Liver (tissue), 8 donors: ENCODE measurements at regions not wholly inside any gene's neighbourhood (a gene's known extent, or its start where the extent isn't known, plus 50 kb on each side); places are given as distances from the start of the nearest gene placed in this dataset.

Experiments used
- DNase-seq: peaks from one replicate; pipeline ENCODE4 v3.0.0-alpha.2; 2017; ENCODE audit warnings: low spot score
- H3K27ac ChIP-seq, 2 donors: one replicate each; pipeline ENCODE4 v1.7.0; 2013; ENCODE audit warnings: inconsistent platforms in 2 of 2, low read length in 2 of 2, control low read depth in 1 of 2, low read depth in 1 of 2, mild to moderate bottlenecking in 1 of 2
- H3K27me3 ChIP-seq, 4 donors: one replicate each; pipeline versions ENCODE4 v1.6.1 to v1.7.0; 2013; ENCODE audit warnings: low read length in 3 of 4, inconsistent platforms in 1 of 4, mild to moderate bottlenecking in 1 of 4, moderate library complexity in 1 of 4; ENCODE audit not compliant: control insufficient read depth in 4 of 4, insufficient read depth in 4 of 4
- H3K36me3 ChIP-seq, 4 donors: one replicate each; pipeline versions ENCODE4 v1.6.1 to v1.7.0; 2013; ENCODE audit warnings: low read length in 3 of 4, mild to moderate bottlenecking in 3 of 4, low read depth in 1 of 4, moderate library complexity in 1 of 4; ENCODE audit not compliant: control insufficient read depth in 4 of 4, insufficient read depth in 3 of 4
- H3K4me1 ChIP-seq, 4 donors: one replicate each; pipeline versions ENCODE4 v1.6.1 to v1.7.0; 2013; ENCODE audit warnings: low read length in 3 of 4, mild to moderate bottlenecking in 3 of 4, moderate library complexity in 1 of 4; ENCODE audit not compliant: control insufficient read depth in 4 of 4, insufficient read depth in 4 of 4
- H3K4me3 ChIP-seq, 3 donors: one replicate each; pipeline versions ENCODE4 v1.6.1 to v1.7.0; 2013; ENCODE audit warnings: low read length in 3 of 3, control low read depth in 1 of 3, low read depth in 1 of 3, mild to moderate bottlenecking in 1 of 3
- H3K9ac ChIP-seq, 2 donors: one replicate each; pipeline ENCODE4 v1.7.0; 2013; ENCODE audit warnings: low read length in 2 of 2, mild to moderate bottlenecking in 2 of 2, moderate library complexity in 2 of 2, control low read depth in 1 of 2, low read depth in 1 of 2
- H3K9me3 ChIP-seq, 4 donors: one replicate each; pipeline versions ENCODE4 v1.6.1 to v1.7.0; 2013; ENCODE audit warnings: low read length in 3 of 4; ENCODE audit not compliant: control insufficient read depth in 4 of 4
- EGR1 ChIP-seq, 2 donors: IDR thresholded peaks; 2 replicates each; pipeline ENCODE4 v1.6.1; 2016 to 2018; ENCODE audit warnings: antibody characterized with exemption in 2 of 2, low read depth in 2 of 2
- FOXA2 ChIP-seq: IDR thresholded peaks from 2 replicates; pipeline ENCODE4 v1.6.1; 2016; ENCODE audit warnings: antibody characterized with exemption
- GABPA ChIP-seq, 2 donors: IDR thresholded peaks in 1 of 2; conservative IDR thresholded peaks in 1 of 2; 2 replicates each; pipeline ENCODE4 v1.6.1; 2016; ENCODE audit warnings: antibody characterized with exemption in 2 of 2, mild to moderate bottlenecking in 1 of 2, moderate library complexity in 1 of 2
- HNF4G ChIP-seq: IDR thresholded peaks from 2 replicates; pipeline ENCODE4 v1.6.1; 2016; ENCODE audit warnings: antibody characterized with exemption
- JUND ChIP-seq, 2 donors: IDR thresholded peaks; 2 replicates each; pipeline ENCODE4 v1.6.1; 2016; ENCODE audit warnings: antibody characterized with exemption in 2 of 2
- NR2F2 ChIP-seq: IDR thresholded peaks from 2 replicates; pipeline ENCODE4 v1.6.1; 2016; ENCODE audit warnings: antibody characterized with exemption
- RAD21 ChIP-seq, 2 donors: IDR thresholded peaks; 2 replicates each; pipeline ENCODE4 v1.6.1; 2016; ENCODE audit warnings: antibody characterized with exemption in 2 of 2, mild to moderate bottlenecking in 2 of 2
- RXRA ChIP-seq, 2 donors: IDR thresholded peaks; 2 replicates each; pipeline ENCODE4 v1.6.1; 2017 to 2018; ENCODE audit warnings: antibody characterized with exemption in 2 of 2, mild to moderate bottlenecking in 1 of 2
- SP1 ChIP-seq: IDR thresholded peaks from 2 replicates; pipeline ENCODE4 v1.6.1; 2018; ENCODE audit warnings: antibody characterized with exemption, mild to moderate bottlenecking
- TAF1 ChIP-seq: conservative IDR thresholded peaks from 2 replicates; pipeline ENCODE4 v1.6.1; 2016; ENCODE audit warnings: antibody characterized with exemption, mild to moderate bottlenecking
- YY1 ChIP-seq: IDR thresholded peaks from 2 replicates; pipeline ENCODE4 v1.6.1; 2016; ENCODE audit warnings: antibody characterized with exemption, mild to moderate bottlenecking
- WGBS: extraction: QIAGEN DNeasy Blood & Tissue Kit; methylation state at CpG from one replicate; pipeline ENCODE4 v1.1.7; 2013; 5-methylcytosine and 5-hydroxymethylcytosine counted together
- TF ChIP-seq, protein P1 (sequence below): IDR thresholded peaks from 2 replicates; pipeline ENCODE4 v1.6.1; 2016; ENCODE audit warnings: antibody characterized with exemption
- TF ChIP-seq, protein P2 (sequence below): IDR thresholded peaks from 2 replicates; pipeline ENCODE4 v1.6.1; 2016; ENCODE audit warnings: antibody characterized with exemption
- TF ChIP-seq, protein P3 (sequence below): IDR thresholded peaks from 2 replicates; pipeline ENCODE4 v1.6.1; 2016; ENCODE audit warnings: antibody characterized with exemption, mild to moderate bottlenecking
- TF ChIP-seq, protein P4 (sequence below): IDR thresholded peaks from 2 replicates; pipeline ENCODE4 v1.6.1; 2016; ENCODE audit warnings: antibody characterized with exemption
- TF ChIP-seq, protein P5 (sequence below): fragments of 150-350 bp; IDR thresholded peaks from 2 replicates; pipeline ENCODE4 v1.5.1; 2017; ENCODE audit warnings: improper control_type of control experiment, low read depth, low read length; ENCODE audit not compliant: missing input control
- donor health status: healthy.
- donor health status: healthy.
- donor health status: healthy.
- donor health status: healthy.
- donor health status: healthy.

DNA sequence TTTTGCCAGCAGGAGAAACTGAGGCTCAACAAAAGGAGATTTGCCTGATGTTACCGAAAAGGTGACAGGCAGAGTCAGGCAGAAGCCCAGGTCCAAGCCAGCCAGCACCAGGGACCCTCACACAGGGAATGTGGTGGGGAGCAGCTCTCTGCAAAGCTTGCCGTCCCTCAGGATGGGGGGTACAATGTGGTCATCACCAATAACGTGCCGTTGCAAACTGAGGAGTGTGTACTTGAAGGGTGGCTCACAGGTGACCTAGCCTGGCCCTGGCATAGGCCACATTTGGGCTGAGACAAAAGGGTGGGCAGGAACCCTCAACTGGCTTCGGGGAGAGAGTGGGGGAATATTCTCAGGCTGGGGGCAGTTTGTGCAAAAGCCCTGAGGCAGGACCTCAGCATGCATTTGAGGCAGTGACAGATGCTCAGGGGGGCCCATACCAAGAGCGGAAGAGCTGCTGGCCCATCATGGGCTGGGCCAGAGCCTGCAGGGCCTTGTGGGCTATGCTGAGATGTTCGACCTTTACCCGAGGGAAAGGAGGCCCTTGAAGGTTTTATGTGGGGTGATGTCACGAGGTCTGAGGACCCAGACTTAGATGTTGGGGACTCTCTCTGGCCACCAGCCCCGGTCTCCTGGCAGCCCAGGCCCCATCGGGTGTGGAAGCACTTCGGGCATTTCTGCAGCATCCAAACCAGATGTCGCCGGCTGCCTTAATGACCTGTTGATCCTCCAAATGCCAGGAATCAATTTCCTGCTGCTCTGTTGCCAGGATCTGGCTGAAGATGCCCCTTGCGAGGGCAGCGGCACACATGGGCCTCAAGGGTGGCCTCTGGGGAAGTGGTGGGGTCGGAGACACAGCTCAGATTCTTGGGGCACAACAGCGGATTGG is 57.4 kb upstream of the SHISAL1 start:
- H3K9ac ChIP-seq, result no peak overlapping the region
- WGBS, result 73% methylated on average over 18 of the region's 18 CpGs
- peaks cover 0 to 4% (median 2%) of the 10 kb centered on the region in 4 donors for H3K9me3 ChIP-seq
- no peaks in the 10 kb centered on the region for H3K4me1 ChIP-seq
- no peaks in the 10 kb centered on the region for H3K27me3 ChIP-seq
- TF ChIP-seq, protein P1, sequence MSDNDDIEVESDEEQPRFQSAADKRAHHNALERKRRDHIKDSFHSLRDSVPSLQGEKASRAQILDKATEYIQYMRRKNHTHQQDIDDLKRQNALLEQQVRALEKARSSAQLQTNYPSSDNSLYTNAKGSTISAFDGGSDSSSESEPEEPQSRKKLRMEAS, result no peak
- TF ChIP-seq, protein P2, sequence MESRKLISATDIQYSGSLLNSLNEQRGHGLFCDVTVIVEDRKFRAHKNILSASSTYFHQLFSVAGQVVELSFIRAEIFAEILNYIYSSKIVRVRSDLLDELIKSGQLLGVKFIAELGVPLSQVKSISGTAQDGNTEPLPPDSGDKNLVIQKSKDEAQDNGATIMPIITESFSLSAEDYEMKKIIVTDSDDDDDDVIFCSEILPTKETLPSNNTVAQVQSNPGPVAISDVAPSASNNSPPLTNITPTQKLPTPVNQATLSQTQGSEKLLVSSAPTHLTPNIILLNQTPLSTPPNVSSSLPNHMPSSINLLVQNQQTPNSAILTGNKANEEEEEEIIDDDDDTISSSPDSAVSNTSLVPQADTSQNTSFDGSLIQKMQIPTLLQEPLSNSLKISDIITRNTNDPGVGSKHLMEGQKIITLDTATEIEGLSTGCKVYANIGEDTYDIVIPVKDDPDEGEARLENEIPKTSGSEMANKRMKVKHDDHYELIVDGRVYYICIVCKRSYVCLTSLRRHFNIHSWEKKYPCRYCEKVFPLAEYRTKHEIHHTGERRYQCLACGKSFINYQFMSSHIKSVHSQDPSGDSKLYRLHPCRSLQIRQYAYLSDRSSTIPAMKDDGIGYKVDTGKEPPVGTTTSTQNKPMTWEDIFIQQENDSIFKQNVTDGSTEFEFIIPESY, result no peak
- TF ChIP-seq, protein P3, sequence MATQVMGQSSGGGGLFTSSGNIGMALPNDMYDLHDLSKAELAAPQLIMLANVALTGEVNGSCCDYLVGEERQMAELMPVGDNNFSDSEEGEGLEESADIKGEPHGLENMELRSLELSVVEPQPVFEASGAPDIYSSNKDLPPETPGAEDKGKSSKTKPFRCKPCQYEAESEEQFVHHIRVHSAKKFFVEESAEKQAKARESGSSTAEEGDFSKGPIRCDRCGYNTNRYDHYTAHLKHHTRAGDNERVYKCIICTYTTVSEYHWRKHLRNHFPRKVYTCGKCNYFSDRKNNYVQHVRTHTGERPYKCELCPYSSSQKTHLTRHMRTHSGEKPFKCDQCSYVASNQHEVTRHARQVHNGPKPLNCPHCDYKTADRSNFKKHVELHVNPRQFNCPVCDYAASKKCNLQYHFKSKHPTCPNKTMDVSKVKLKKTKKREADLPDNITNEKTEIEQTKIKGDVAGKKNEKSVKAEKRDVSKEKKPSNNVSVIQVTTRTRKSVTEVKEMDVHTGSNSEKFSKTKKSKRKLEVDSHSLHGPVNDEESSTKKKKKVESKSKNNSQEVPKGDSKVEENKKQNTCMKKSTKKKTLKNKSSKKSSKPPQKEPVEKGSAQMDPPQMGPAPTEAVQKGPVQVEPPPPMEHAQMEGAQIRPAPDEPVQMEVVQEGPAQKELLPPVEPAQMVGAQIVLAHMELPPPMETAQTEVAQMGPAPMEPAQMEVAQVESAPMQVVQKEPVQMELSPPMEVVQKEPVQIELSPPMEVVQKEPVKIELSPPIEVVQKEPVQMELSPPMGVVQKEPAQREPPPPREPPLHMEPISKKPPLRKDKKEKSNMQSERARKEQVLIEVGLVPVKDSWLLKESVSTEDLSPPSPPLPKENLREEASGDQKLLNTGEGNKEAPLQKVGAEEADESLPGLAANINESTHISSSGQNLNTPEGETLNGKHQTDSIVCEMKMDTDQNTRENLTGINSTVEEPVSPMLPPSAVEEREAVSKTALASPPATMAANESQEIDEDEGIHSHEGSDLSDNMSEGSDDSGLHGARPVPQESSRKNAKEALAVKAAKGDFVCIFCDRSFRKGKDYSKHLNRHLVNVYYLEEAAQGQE, result no peak
- no peak for TF ChIP-seq HNF4G
- TF ChIP-seq NR2F2, result no peak
- TF ChIP-seq TAF1, result no peak
- TF ChIP-seq FOXA2, result no peak
- TF ChIP-seq, protein P4, sequence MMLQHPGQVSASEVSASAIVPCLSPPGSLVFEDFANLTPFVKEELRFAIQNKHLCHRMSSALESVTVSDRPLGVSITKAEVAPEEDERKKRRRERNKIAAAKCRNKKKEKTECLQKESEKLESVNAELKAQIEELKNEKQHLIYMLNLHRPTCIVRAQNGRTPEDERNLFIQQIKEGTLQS, result no peak
- no peak for TF ChIP-seq RAD21 (IDR thresholded peaks at IDR 0.05)
- no peak for TF ChIP-seq RXRA (IDR thresholded peaks at IDR 0.05)
- no peak for TF ChIP-seq EGR1 (IDR thresholded peaks at IDR 0.05; ENCODE audit: low read depth in 2 of 2)
- no peak for TF ChIP-seq JUND (IDR thresholded peaks at IDR 0.05)
- no peak for TF ChIP-seq SP1
- TF ChIP-seq, protein P5, sequence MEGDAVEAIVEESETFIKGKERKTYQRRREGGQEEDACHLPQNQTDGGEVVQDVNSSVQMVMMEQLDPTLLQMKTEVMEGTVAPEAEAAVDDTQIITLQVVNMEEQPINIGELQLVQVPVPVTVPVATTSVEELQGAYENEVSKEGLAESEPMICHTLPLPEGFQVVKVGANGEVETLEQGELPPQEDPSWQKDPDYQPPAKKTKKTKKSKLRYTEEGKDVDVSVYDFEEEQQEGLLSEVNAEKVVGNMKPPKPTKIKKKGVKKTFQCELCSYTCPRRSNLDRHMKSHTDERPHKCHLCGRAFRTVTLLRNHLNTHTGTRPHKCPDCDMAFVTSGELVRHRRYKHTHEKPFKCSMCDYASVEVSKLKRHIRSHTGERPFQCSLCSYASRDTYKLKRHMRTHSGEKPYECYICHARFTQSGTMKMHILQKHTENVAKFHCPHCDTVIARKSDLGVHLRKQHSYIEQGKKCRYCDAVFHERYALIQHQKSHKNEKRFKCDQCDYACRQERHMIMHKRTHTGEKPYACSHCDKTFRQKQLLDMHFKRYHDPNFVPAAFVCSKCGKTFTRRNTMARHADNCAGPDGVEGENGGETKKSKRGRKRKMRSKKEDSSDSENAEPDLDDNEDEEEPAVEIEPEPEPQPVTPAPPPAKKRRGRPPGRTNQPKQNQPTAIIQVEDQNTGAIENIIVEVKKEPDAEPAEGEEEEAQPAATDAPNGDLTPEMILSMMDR, result no peak
- no peak for TF ChIP-seq YY1
- H3K27ac ChIP-seq, result no peak overlapping the region
- DNase-seq, result no peak
- H3K36me3 ChIP-seq, result no peaks in the 10 kb centered on the region
- no peak overlapping the region for H3K4me3 ChIP-seq

DNA sequence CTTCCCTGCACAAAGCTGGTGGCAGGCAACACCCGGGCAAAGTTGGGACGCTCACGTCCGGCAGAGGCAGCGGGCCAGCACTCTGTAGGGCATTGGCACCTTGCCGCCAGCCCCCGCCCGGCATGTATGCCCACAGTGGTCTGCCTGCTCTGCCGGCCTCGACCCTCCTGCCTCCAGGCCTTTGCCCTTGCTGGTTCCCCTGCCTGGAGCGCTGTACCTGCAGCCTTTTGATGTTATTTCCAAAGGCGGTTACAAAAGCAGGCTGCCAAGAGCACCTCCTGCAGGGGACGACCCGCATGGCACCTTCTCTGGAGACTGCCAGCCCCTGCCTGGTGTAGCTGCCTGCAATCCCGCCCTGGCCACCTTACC is 56.5 kb upstream of the SHISAL1 start:
- Histone ChIP-seq H3K27ac (no peak overlapping the region), H3K27me3 (no peaks in the 10 kb centered on the region), H3K9ac (no peak overlapping the region), H3K9me3 (no peaks in the 10 kb centered on the region), H3K4me3 (no peak overlapping the region), H3K4me1 (no peaks in the 10 kb centered on the region), H3K36me3 (no peaks in the 10 kb centered on the region)
- 79% methylated on average over 15 of the region's 15 CpGs for WGBS
- no peak for DNase-seq
- TF ChIP-seq FOXA2 (no peak), NR2F2 (no peak), RAD21 (IDR thresholded peaks at IDR 0.05) (no peak), GABPA (IDR thresholded peaks at IDR 0.05 in 1 of 2, conservative IDR thresholded peaks at IDR 0.05 in 1 of 2) (no peak), TAF1 (no peak), JUND (IDR thresholded peaks at IDR 0.05) (no peak), HNF4G (no peak)
- TF ChIP-seq, protein P5, result no peak
- TF ChIP-seq, protein P3, result no peak
- TF ChIP-seq, protein P1, result no peak
